ENCODE measurements at regions not wholly inside any gene's neighbourhood (a gene's known extent, or its start where the extent isn't known, plus 50 kb on each side); places are given as distances from the start of the nearest gene placed in this dataset.
A peak's percentile ranks its signal among the peaks of the same experiment; 100 is the strongest.

GRCh38 chr1:162972773-162973172 is 96.4 kb upstream of the RGS4 start:
- WGBS, 2 donors = 73 to 87% methylated on average over 4 of the region's 4 CpGs
- Histone ChIP-seq H3K4me1 (ENCODE audit: control insufficient read depth in 2 of 2, insufficient read depth in 2 of 2, low read length in 1 of 2) (no peaks in the 10 kb centered on the region), H3K9me3 (ENCODE audit: control insufficient read depth in 2 of 2, insufficient read depth in 1 of 2, low read depth in 1 of 2, low read length in 1 of 2) (no peaks in the 10 kb centered on the region), H3K36me3 (ENCODE audit: control insufficient read depth in 2 of 2, insufficient read depth in 2 of 2, low read length in 1 of 2) (no peaks in the 10 kb centered on the region), H3K4me3 (ENCODE audit: low read depth in 1 of 2, low read length in 2 of 2) (no peak overlapping the region), H3K27me3 (ENCODE audit: control insufficient read depth in 1 of 2, insufficient read depth in 2 of 2, low read length in 2 of 2) (no peaks in the 10 kb centered on the region), H3K27ac (ENCODE audit: low read depth in 2 of 2, low read length in 1 of 2) (no peak overlapping the region)

DNA sequence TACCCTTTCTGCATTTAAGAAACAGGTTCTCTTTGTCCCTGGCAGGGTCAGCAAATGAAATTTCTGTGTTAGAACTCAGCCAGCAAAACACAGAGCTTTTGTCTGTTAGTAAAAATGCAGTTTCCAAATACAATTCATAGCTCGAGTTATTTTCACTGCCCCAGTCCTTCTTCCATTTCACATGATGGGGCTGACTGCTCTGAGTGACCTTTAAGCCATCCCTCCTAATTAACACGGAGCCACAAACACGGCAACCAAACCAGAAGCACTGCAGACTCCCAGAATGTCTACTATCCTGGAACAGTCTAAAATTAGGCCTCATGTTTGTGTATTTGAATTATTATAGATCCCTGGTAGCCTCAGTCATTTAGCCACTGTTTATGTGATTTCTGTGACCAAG is 99.1 kb upstream of the RGS4 start:
- H3K36me3 ChIP-seq (ENCODE audit: control insufficient read depth in 2 of 2, insufficient read depth in 2 of 2, low read length in 1 of 2) = no peaks in the 10 kb centered on the region
- no peaks in the 10 kb centered on the region for H3K4me1 ChIP-seq (ENCODE audit: control insufficient read depth in 2 of 2, insufficient read depth in 2 of 2, low read length in 1 of 2)
- 39 to 59% methylated on average over 3 of the region's 3 CpGs for WGBS, 2 donors
- H3K4me3 ChIP-seq (ENCODE audit: low read depth in 1 of 2, low read length in 2 of 2) = no peak overlapping the region
- no peaks in the 10 kb centered on the region for H3K9me3 ChIP-seq (ENCODE audit: control insufficient read depth in 2 of 2, insufficient read depth in 1 of 2, low read depth in 1 of 2, low read length in 1 of 2)
- no peak overlapping the region for H3K27ac ChIP-seq (ENCODE audit: low read depth in 2 of 2, low read length in 1 of 2)
- peaks cover 0 to 4% of the 10 kb centered on the region in 2 donors for H3K27me3 ChIP-seq (ENCODE audit: control insufficient read depth in 1 of 2, insufficient read depth in 2 of 2, low read length in 2 of 2)

DNA sequence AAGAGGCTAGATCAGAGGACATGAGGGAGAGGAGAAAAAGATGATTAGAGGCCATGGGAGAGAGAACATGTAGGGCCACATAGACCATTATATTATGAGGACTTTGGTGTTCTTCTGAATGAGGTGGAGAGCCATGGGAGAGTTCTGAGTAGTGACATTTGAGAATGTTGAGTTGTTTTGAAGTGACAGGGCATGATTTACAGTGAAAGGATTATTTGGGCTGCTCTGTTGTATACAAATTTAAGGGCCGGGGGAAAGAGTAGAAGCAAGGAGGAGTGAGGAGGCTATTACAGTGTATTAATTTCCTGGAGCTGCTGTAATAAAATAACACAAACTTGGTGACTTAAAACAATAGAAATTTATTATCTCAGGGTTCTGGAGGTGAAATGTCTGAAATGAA is 102.5 kb upstream of the RGS4 start:
- 35 to 62% methylated on average over 1 of the region's 1 CpG for WGBS, 2 donors
- Histone ChIP-seq H3K27me3 (ENCODE audit: control insufficient read depth in 1 of 2, insufficient read depth in 2 of 2, low read length in 2 of 2) (peaks cover 0 to 4% of the 10 kb centered on the region in 2 donors), H3K4me1 (ENCODE audit: control insufficient read depth in 2 of 2, insufficient read depth in 2 of 2, low read length in 1 of 2) (no peaks in the 10 kb centered on the region), H3K9me3 (ENCODE audit: control insufficient read depth in 2 of 2, insufficient read depth in 1 of 2, low read depth in 1 of 2, low read length in 1 of 2) (no peaks in the 10 kb centered on the region), H3K27ac (ENCODE audit: low read depth in 2 of 2, low read length in 1 of 2) (no peak overlapping the region), H3K36me3 (ENCODE audit: control insufficient read depth in 2 of 2, insufficient read depth in 2 of 2, low read length in 1 of 2) (no peaks in the 10 kb centered on the region), H3K4me3 (ENCODE audit: low read depth in 1 of 2, low read length in 2 of 2) (no peak overlapping the region)

DNA sequence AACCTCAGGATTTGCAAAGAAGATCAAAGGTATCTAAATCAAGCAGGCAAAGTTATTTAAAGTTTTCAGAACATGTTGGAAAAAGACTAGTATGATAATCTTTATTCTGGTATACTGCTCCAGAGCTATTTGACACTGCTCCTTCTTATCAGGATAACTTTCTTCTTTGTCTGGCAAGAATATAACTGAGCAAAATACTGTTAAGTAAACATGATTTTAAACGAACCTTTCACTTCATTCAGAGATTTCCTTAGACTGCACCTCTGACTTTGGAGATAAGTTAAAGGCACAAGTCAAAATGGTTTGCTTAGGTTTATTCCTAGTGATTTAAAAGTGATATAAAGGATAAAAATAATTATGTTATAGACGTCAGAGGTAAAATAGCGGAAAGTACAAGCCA is 103.9 kb upstream of the CCDC190 start:
- Histone ChIP-seq H3K36me3 (ENCODE audit: control insufficient read depth in 2 of 2, insufficient read depth in 2 of 2, low read length in 1 of 2) (no peaks in the 10 kb centered on the region), H3K9me3 (ENCODE audit: control insufficient read depth in 2 of 2, insufficient read depth in 1 of 2, low read depth in 1 of 2, low read length in 1 of 2) (no peaks in the 10 kb centered on the region), H3K4me1 (ENCODE audit: control insufficient read depth in 2 of 2, insufficient read depth in 2 of 2, low read length in 1 of 2) (no peaks in the 10 kb centered on the region), H3K27ac (ENCODE audit: low read depth in 2 of 2, low read length in 1 of 2) (no peak overlapping the region), H3K27me3 (ENCODE audit: control insufficient read depth in 1 of 2, insufficient read depth in 2 of 2, low read length in 2 of 2) (peaks cover 0 to 4% of the 10 kb centered on the region in 2 donors), H3K4me3 (ENCODE audit: low read depth in 1 of 2, low read length in 2 of 2) (no peak overlapping the region)
- 32 to 44% methylated on average over 3 of the region's 3 CpGs for WGBS, 2 donors

DNA sequence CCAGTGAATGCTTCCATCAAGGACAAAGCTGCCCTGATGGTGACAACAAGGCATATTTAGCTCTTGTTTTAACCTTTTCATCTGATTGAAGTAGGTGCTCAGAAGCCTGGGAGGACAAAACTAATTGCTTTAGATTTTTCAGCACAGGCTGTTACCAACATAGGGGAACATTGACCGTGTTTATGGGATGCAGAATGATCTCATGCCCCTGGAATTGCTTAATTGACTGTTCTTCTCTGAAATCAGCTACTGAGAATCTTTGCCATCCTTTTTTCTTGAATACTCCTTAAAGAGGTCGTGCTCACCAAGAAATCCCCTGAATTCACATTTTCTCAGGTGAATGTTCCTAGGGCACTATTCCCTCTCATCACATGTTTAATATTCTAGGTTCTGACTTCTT is 95.9 kb upstream of the CCDC190 start:
- WGBS, 2 donors = 50 to 72% methylated on average over 2 of the region's 2 CpGs
- Histone ChIP-seq H3K27me3 (ENCODE audit: control insufficient read depth in 1 of 2, insufficient read depth in 2 of 2, low read length in 2 of 2) (no peaks in the 10 kb centered on the region), H3K36me3 (ENCODE audit: control insufficient read depth in 2 of 2, insufficient read depth in 2 of 2, low read length in 1 of 2) (no peaks in the 10 kb centered on the region), H3K4me1 (ENCODE audit: control insufficient read depth in 2 of 2, insufficient read depth in 2 of 2, low read length in 1 of 2) (no peaks in the 10 kb centered on the region), H3K27ac (ENCODE audit: low read depth in 2 of 2, low read length in 1 of 2) (no peak overlapping the region), H3K9me3 (ENCODE audit: control insufficient read depth in 2 of 2, insufficient read depth in 1 of 2, low read depth in 1 of 2, low read length in 1 of 2) (no peaks in the 10 kb centered on the region), H3K4me3 (ENCODE audit: low read depth in 1 of 2, low read length in 2 of 2) (no peak overlapping the region)

DNA sequence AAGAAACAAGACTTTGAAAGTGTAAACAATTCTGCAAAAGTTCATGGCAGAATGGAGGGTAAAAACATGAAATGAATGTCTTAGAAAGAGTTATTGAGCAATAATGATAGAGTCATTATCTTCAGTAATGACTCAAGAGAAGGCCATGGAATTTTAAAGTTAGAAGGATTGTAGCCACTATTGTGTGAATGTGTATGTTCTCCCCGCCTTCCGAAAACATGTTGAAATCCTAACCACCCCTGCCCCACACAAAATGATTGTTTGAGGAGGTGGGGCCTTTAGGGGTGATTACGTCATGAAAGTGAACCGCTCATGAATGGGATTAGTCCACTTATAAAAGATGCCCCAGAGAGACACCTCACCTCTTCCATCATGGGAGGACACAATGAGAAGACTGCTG is 93.8 kb upstream of the CCDC190 start:
- H3K4me3 ChIP-seq (ENCODE audit: low read depth in 1 of 2, low read length in 2 of 2) = no peak overlapping the region
- H3K27ac ChIP-seq (ENCODE audit: low read depth in 2 of 2, low read length in 1 of 2) = no peak overlapping the region
- no peaks in the 10 kb centered on the region for H3K27me3 ChIP-seq (ENCODE audit: control insufficient read depth in 1 of 2, insufficient read depth in 2 of 2, low read length in 2 of 2)
- WGBS, 2 donors = 85 to 86% methylated on average over 4 of the region's 4 CpGs
- H3K36me3 ChIP-seq (ENCODE audit: control insufficient read depth in 2 of 2, insufficient read depth in 2 of 2, low read length in 1 of 2) = no peaks in the 10 kb centered on the region
- H3K4me1 ChIP-seq (ENCODE audit: control insufficient read depth in 2 of 2, insufficient read depth in 2 of 2, low read length in 1 of 2) = no peaks in the 10 kb centered on the region
- no peaks in the 10 kb centered on the region for H3K9me3 ChIP-seq (ENCODE audit: control insufficient read depth in 2 of 2, insufficient read depth in 1 of 2, low read depth in 1 of 2, low read length in 1 of 2)

GRCh38 chr1:162952956-162953355 is 92.0 kb upstream of the CCDC190 start:
- no peaks in the 10 kb centered on the region for H3K36me3 ChIP-seq (ENCODE audit: control insufficient read depth in 2 of 2, insufficient read depth in 2 of 2, low read length in 1 of 2)
- WGBS, 2 donors = 87 to 90% methylated on average over 4 of the region's 4 CpGs
- H3K9me3 ChIP-seq (ENCODE audit: control insufficient read depth in 2 of 2, insufficient read depth in 1 of 2, low read depth in 1 of 2, low read length in 1 of 2) = no peaks in the 10 kb centered on the region
- H3K4me3 ChIP-seq (ENCODE audit: low read depth in 1 of 2, low read length in 2 of 2) = no peak overlapping the region
- H3K27ac ChIP-seq (ENCODE audit: low read depth in 2 of 2, low read length in 1 of 2) = no peak overlapping the region
- no peaks in the 10 kb centered on the region for H3K27me3 ChIP-seq (ENCODE audit: control insufficient read depth in 1 of 2, insufficient read depth in 2 of 2, low read length in 2 of 2)
- no peaks in the 10 kb centered on the region for H3K4me1 ChIP-seq (ENCODE audit: control insufficient read depth in 2 of 2, insufficient read depth in 2 of 2, low read length in 1 of 2)

GRCh38 chr1:162951553-162952315 is 90.8 kb upstream of the CCDC190 start:
- Histone ChIP-seq H3K4me3 (ENCODE audit: low read depth in 1 of 2, low read length in 2 of 2) (no peak overlapping the region), H3K9me3 (ENCODE audit: control insufficient read depth in 2 of 2, insufficient read depth in 1 of 2, low read depth in 1 of 2, low read length in 1 of 2) (no peaks in the 10 kb centered on the region), H3K4me1 (ENCODE audit: control insufficient read depth in 2 of 2, insufficient read depth in 2 of 2, low read length in 1 of 2) (no peaks in the 10 kb centered on the region), H3K27me3 (ENCODE audit: control insufficient read depth in 1 of 2, insufficient read depth in 2 of 2, low read length in 2 of 2) (no peaks in the 10 kb centered on the region), H3K36me3 (ENCODE audit: control insufficient read depth in 2 of 2, insufficient read depth in 2 of 2, low read length in 1 of 2) (no peaks in the 10 kb centered on the region), H3K27ac (ENCODE audit: low read depth in 2 of 2, low read length in 1 of 2) (peak overlapping the region in 1 of 2 donors; percentile 33)
- WGBS, 2 donors = 76 to 89% methylated on average over 2 of the region's 2 CpGs

DNA sequence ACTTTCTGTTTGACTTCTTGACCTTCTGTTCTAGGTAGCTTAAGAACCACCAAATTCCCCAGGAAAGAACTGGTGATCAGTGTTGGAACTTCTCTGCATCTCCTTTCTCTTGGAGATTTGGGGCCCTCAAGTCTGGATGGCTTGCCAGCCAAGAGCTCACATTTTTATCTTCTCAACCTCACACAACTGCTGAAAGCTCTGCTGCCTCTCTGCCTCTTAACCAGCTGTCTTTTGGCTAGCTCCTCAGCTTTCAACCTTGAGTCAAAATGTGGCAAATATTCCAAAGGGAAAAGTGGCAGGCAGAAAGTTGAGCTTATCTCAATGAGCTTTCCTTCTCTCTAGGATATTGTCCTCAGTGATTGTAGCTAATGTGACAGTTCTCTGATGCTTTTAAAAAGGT is 89.2 kb upstream of the CCDC190 start:
- H3K27me3 ChIP-seq (ENCODE audit: control insufficient read depth in 1 of 2, insufficient read depth in 2 of 2, low read length in 2 of 2) = no peaks in the 10 kb centered on the region
- no peak overlapping the region for H3K27ac ChIP-seq (ENCODE audit: low read depth in 2 of 2, low read length in 1 of 2)
- H3K9me3 ChIP-seq (ENCODE audit: control insufficient read depth in 2 of 2, insufficient read depth in 1 of 2, low read depth in 1 of 2, low read length in 1 of 2) = no peaks in the 10 kb centered on the region
- H3K36me3 ChIP-seq (ENCODE audit: control insufficient read depth in 2 of 2, insufficient read depth in 2 of 2, low read length in 1 of 2) = no peaks in the 10 kb centered on the region
- H3K4me1 ChIP-seq (ENCODE audit: control insufficient read depth in 2 of 2, insufficient read depth in 2 of 2, low read length in 1 of 2) = no peaks in the 10 kb centered on the region
- H3K4me3 ChIP-seq (ENCODE audit: low read depth in 1 of 2, low read length in 2 of 2) = no peak overlapping the region

- H3K36me3 ChIP-seq (ENCODE audit: control insufficient read depth in 2 of 2, insufficient read depth in 2 of 2, low read length in 1 of 2) = no peaks in the 10 kb centered on the region
- WGBS, 2 donors = 83 to 87% methylated on average over 4 of the region's 4 CpGs
These were observed 85.7 kb upstream of the CCDC190 start for GRCh38 chr1:162946701-162947100.

More at GRCh38 chr1:162946701-162947100, 85.7 kb upstream of the CCDC190 start:
- H3K4me3 ChIP-seq (ENCODE audit: low read depth in 1 of 2, low read length in 2 of 2) = no peak overlapping the region
- no peaks in the 10 kb centered on the region for H3K4me1 ChIP-seq (ENCODE audit: control insufficient read depth in 2 of 2, insufficient read depth in 2 of 2, low read length in 1 of 2)
- no peak overlapping the region for H3K27ac ChIP-seq (ENCODE audit: low read depth in 2 of 2, low read length in 1 of 2)
- H3K9me3 ChIP-seq (ENCODE audit: control insufficient read depth in 2 of 2, insufficient read depth in 1 of 2, low read depth in 1 of 2, low read length in 1 of 2) = no peaks in the 10 kb centered on the region
- no peaks in the 10 kb centered on the region for H3K27me3 ChIP-seq (ENCODE audit: control insufficient read depth in 1 of 2, insufficient read depth in 2 of 2, low read length in 2 of 2)
